GM12874 (cell line): ENCODE measurements at regions not wholly inside any gene's neighbourhood (a gene's known extent, or its start where the extent isn't known, plus 50 kb on each side); places are given as distances from the start of the nearest gene placed in this dataset.

Experiments used
- CTCF ChIP-seq: IDR thresholded peaks from 2 replicates; pipeline ENCODE4 v1.5.1; 2011; ENCODE audit warnings: low read depth, mild to moderate bottlenecking, control low read depth, low read length, moderate library complexity; ENCODE audit not compliant: insufficient read depth

GRCh38 chr5:57777174-57777581, 294.6 kb upstream of the ACTBL2 start:
- TF ChIP-seq CTCF: no peak

DNA sequence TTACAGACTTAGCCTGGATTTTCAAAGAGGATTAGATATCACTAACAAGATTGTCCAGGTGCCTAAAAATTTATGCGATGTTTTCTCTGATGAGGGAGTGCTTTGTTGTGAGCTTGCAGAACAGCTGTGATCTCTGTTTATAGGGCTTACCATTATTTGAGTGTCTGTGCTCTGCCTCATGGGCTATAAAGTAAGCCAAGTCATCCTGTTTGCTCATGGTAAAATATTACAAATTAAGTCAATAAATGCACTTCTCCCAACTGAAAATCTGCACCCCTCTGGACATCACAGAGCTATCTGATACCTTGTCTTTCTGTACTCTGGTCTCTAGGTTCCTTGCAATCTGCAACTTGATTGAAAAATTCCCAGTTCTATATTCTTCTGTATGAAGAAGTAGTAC, 293.4 kb upstream of the ACTBL2 start:
- TF ChIP-seq CTCF: no peak

GRCh38 chr5:57774439-57774838, 291.8 kb upstream of the ACTBL2 start:
- no peak for TF ChIP-seq CTCF

DNA sequence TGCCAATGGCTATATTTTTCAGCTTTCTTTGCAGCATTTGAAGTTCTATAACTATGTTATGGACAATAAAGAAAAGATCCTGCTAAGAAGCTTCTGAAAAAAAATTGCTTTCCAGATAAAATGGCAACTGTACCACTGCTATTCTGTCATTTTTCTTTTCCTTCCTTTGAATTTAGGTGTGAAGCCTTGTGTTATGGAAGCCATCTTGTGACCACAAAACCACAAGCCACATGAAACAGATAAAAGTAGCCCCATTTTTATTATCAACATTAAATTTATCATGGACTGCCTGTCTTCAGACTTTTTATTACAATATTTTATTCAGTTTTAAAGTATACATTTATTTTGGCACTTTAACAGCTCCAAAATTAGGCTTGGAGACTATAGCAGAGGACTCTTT, 289.9 kb upstream of the ACTBL2 start:
- no peak for TF ChIP-seq CTCF

- TF ChIP-seq CTCF: no peak
These were observed 287.4 kb upstream of the ACTBL2 start for GRCh38 chr5:57770039-57770438.

GRCh38 chr5:57768745-57769144, 286.1 kb upstream of the ACTBL2 start:
- no peak for TF ChIP-seq CTCF

GRCh38 chr5:57764479-57765089, 282.0 kb upstream of the ACTBL2 start:
- TF ChIP-seq CTCF: no peak
